Small intestine (tissue), 7 donors: ENCODE measurements at regions not wholly inside any gene's neighbourhood (a gene's known extent, or its start where the extent isn't known, plus 50 kb on each side); places are given as distances from the start of the nearest gene placed in this dataset.

Experiments used
- DNase-seq, 2 donors: peaks; one replicate each; pipeline versions ENCODE4 v3.0.0 to v3.0.0-alpha.2; 2013
- FAIRE-seq: peaks from 2 replicates; lab custom pipeline; 2012; peaks lifted over from hg19 to GRCh38; lab: Jason Lieb, UNC
- H3K27ac ChIP-seq, 3 donors: one replicate each; pipeline ENCODE4 v1.5.1; 2013; ENCODE audit warnings: low read length in 2 of 3, mild to moderate bottlenecking in 2 of 3, control low read depth in 1 of 3, inconsistent platforms in 1 of 3, low read depth in 1 of 3, moderate library complexity in 1 of 3
- H3K27me3 ChIP-seq, 3 donors: one replicate each; pipeline ENCODE4 v1.6.1; 2013; ENCODE audit warnings: low read length in 3 of 3, inconsistent platforms in 1 of 3; ENCODE audit not compliant: control insufficient read depth in 3 of 3, insufficient read depth in 3 of 3
- H3K36me3 ChIP-seq, 3 donors: one replicate each; pipeline ENCODE4 v1.6.1; 2013; ENCODE audit warnings: low read length in 3 of 3, inconsistent platforms in 1 of 3, low read depth in 1 of 3, mild to moderate bottlenecking in 1 of 3, moderate library complexity in 1 of 3; ENCODE audit not compliant: control insufficient read depth in 3 of 3, insufficient read depth in 2 of 3
- H3K4me1 ChIP-seq, 3 donors: one replicate each; pipeline ENCODE4 v1.6.1; 2013; ENCODE audit warnings: low read length in 2 of 3, inconsistent platforms in 1 of 3, low read depth in 1 of 3, mild to moderate bottlenecking in 1 of 3, moderate library complexity in 1 of 3; ENCODE audit not compliant: control insufficient read depth in 3 of 3, insufficient read depth in 2 of 3
- H3K4me3 ChIP-seq, 3 donors: one replicate each; pipeline ENCODE4 v1.5.1; 2013; ENCODE audit warnings: low read length in 3 of 3, control low read depth in 1 of 3, inconsistent platforms in 1 of 3, low read depth in 1 of 3, mild to moderate bottlenecking in 1 of 3, moderate library complexity in 1 of 3
- H3K9me3 ChIP-seq, 2 donors: one replicate each; pipeline ENCODE4 v1.6.1; 2013; ENCODE audit warnings: low read depth in 1 of 2, low read length in 1 of 2; ENCODE audit not compliant: control insufficient read depth in 2 of 2, insufficient read depth in 1 of 2
- WGBS, 3 donors: extraction: QIAGEN DNeasy Blood & Tissue Kit; methylation state at CpG; one replicate each; pipeline ENCODE4 v1.1.7; 2013; 5-methylcytosine and 5-hydroxymethylcytosine counted together
- donor health status: healthy with polysubstance abuse.
- donor health status: control.
- donor health status: control.
- donor health status: Bipolar disorder and iron deficiency.
- donor health status: healthy.

DNA sequence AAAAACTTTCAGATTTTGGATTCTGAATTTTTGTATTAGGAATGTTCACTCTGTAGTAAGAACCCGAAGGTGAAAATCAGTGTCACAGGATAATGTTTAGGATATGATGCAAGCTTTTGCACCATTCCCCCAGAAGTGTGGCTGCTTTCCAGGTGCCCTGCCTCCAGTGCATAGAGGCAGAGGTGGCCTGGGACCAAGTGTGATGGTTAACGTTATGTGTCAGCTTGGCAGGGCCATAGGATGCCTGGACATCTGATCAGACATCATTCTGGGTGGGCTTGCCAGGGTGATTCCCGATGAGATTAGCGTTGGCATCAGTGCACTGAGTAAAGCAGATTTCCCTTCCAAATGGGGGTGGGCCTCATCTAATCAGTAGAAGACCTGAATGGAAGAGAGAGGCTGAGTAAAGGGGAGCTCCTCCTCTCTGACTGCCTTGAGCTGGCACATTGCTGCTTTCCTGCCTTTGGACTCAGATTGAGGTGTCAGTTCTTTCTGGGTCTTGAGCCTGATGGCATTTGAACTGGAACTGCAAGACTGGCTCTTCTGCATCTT is 177.4 kb upstream of the HS6ST1 start:
- 87 to 91% (median 89%) methylated on average over 4 of the region's 4 CpGs for WGBS, 3 donors
- DNase-seq (no peak), FAIRE-seq (no peak)
- H3K4me3 ChIP-seq: no peak overlapping the region
- peaks cover 0 to 13% (median 0%) of the 10 kb centered on the region in 3 donors for H3K27me3 ChIP-seq
- peaks cover 0 to 8% of the 10 kb centered on the region in 2 donors for H3K9me3 ChIP-seq
- H3K27ac ChIP-seq: no peak overlapping the region
- peaks cover 0 to 8% (median 0%) of the 10 kb centered on the region in 3 donors for H3K4me1 ChIP-seq
- no peaks in the 10 kb centered on the region for H3K36me3 ChIP-seq

DNA sequence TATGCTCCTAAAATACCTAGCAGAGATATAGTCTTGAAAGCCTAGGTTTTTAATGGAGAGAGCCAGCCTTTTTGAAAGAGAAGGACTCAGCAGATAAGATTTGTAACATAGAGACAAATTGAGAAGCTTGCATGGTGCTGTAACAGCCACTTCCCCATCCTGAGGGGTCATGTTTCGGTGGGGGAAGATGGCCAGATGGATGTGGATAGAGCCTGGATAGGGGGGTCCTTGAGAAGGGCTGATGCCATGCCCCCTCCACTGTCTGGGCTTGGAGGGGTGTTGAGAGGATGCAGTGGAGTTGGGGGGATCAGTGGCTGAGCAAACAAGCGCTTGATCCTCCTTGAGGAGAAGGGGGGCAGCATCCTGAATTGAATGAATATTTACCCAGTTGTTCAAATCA is 178.0 kb upstream of the HS6ST1 start:
- FAIRE-seq (no peak), DNase-seq (no peak)
- Histone ChIP-seq H3K36me3 (no peaks in the 10 kb centered on the region), H3K27me3 (peaks cover 0 to 13% (median 0%) of the 10 kb centered on the region in 3 donors), H3K9me3 (peaks cover 0 to 8% of the 10 kb centered on the region in 2 donors), H3K4me3 (no peak overlapping the region), H3K27ac (no peak overlapping the region), H3K4me1 (peaks cover 0 to 8% (median 0%) of the 10 kb centered on the region in 3 donors)
- WGBS, 3 donors: 74 to 91% (median 86%) methylated on average over 2 of the region's 2 CpGs

DNA sequence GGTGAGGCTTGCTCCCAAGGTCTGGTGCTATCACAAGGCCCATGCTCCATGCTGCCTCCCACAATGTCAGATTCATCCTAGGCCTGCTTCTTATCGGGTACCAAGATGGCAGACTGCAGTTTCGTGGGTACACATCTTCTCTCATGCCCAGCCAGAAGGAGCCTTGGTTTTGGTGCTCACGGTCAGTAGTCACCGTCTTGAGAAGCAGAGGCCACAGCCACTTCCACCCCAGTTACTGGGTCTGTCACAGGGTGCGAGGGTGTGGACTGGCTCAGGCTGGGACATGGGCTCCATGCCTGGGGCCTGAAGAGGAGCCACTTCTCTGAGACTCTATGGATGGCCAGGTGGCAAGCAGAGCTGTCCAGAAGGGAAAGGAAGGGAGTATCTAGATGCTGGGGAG is 178.8 kb upstream of the HS6ST1 start:
- H3K27ac ChIP-seq: no peak overlapping the region
- FAIRE-seq (no peak), DNase-seq (no peak)
- peaks cover 0 to 8% (median 0%) of the 10 kb centered on the region in 3 donors for H3K4me1 ChIP-seq
- H3K36me3 ChIP-seq: no peaks in the 10 kb centered on the region
- H3K9me3 ChIP-seq: peaks cover 0 to 5% of the 10 kb centered on the region in 2 donors
- H3K4me3 ChIP-seq: no peak overlapping the region
- WGBS, 3 donors: 86 to 93% (median 92%) methylated on average over 5 of the region's 5 CpGs
- peaks cover 0 to 12% (median 0%) of the 10 kb centered on the region in 3 donors for H3K27me3 ChIP-seq

DNA sequence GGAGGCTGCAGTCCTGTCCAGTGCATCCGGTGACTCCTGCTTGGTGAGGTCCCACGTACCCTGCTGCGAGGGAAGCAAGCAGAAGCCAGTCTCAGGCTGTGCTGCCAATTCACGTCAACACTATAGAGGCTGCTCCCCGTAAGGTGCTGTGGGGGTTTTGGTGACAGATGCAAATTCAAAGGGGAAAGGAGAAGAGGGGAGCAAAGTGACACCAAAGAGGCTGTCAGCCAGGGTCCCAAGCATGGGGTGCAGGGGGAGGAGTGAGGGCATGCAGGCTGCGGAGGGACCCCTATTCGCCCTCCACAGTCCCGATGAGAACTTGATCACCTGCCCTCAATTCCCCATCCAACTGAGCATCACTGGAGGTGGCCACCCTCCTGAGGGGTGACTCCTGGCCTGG is 179.4 kb upstream of the HS6ST1 start:
- Histone ChIP-seq H3K27me3 (peaks cover 0 to 7% (median 0%) of the 10 kb centered on the region in 3 donors), H3K4me3 (no peak overlapping the region), H3K27ac (no peak overlapping the region), H3K36me3 (no peaks in the 10 kb centered on the region), H3K4me1 (peaks cover 0 to 8% (median 0%) of the 10 kb centered on the region in 3 donors), H3K9me3 (no peaks in the 10 kb centered on the region)
- FAIRE-seq (no peak), DNase-seq (no peak)
- WGBS, 3 donors: 94 to 95% (median 94%) methylated on average over 8 of the region's 8 CpGs

DNA sequence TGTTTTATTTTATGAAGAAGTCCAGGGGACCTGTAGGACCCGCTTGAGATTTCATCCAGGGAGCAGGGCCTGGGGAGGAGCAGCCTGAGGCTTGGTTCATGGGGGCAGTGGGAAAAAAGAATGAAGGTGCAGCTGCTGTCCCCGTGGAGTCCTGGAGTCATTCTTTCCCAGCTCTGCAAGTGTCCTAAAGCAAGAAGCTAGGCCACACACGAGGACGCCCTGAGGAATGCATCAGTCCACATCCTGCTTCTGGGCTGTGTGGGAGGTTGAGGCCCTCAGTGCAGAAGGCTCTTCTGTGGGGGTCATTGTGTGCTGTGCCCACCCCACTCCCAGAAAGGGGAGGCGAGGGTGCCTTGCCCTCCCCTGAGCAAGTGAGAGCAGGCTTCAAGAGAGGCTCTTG is 179.9 kb upstream of the HS6ST1 start:
- peaks cover 0 to 3% (median 0%) of the 10 kb centered on the region in 3 donors for H3K27me3 ChIP-seq
- WGBS, 3 donors: 68 to 94% (median 74%) methylated on average over 5 of the region's 5 CpGs
- H3K27ac ChIP-seq: no peak overlapping the region
- no peak overlapping the region for H3K4me3 ChIP-seq
- FAIRE-seq: no peak
- no peaks in the 10 kb centered on the region for H3K36me3 ChIP-seq
- no peaks in the 10 kb centered on the region for H3K9me3 ChIP-seq
- peaks cover 0 to 8% (median 0%) of the 10 kb centered on the region in 3 donors for H3K4me1 ChIP-seq
- DNase-seq: no peak

DNA sequence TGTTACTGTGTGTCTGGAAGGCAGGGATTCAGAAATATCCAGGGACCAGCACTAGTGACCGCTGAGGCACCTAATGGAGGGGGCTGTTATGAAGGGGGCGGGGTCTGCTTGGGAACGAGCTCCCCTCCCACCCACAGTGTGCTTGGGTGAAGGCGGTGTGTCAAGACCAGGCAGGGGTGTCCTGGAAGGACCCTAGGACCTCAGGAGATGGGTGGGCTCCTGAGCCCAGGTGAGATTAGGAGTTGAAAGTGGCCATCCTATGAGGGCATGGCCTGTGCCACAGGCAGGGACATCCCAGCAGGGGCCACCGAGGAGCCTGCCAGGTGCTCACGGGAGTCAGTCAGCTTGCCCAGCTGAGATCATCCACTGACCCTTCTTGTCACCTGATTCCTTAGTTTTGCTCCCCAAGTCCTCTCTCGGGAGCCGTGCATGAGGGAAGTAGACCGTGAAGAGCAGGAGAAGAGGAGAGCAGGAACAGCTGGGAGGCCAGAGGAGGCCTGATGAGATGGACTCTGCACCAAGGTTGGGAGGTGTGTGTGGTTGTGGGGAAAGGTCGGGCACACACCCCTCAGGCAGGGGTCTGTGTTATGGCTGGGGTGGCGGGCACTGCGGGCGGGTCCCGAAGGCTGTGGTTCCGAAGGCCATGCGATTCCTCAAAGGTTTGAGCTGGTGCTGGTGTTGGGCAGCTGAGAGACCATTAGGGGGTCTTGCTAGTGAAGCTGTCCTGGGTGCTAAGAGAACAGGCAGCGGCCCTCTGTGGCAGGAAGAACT is 180.9 kb upstream of the HS6ST1 start:
- DNase-seq (no peak), FAIRE-seq (no peak)
- 81 to 87% (median 82%) methylated on average over 17 of the region's 17 CpGs for WGBS, 3 donors
- Histone ChIP-seq H3K4me1 (peaks cover 0 to 5% (median 0%) of the 10 kb centered on the region in 3 donors), H3K9me3 (no peaks in the 10 kb centered on the region), H3K27me3 (no peaks in the 10 kb centered on the region), H3K27ac (no peak overlapping the region), H3K36me3 (no peaks in the 10 kb centered on the region), H3K4me3 (no peak overlapping the region)

DNA sequence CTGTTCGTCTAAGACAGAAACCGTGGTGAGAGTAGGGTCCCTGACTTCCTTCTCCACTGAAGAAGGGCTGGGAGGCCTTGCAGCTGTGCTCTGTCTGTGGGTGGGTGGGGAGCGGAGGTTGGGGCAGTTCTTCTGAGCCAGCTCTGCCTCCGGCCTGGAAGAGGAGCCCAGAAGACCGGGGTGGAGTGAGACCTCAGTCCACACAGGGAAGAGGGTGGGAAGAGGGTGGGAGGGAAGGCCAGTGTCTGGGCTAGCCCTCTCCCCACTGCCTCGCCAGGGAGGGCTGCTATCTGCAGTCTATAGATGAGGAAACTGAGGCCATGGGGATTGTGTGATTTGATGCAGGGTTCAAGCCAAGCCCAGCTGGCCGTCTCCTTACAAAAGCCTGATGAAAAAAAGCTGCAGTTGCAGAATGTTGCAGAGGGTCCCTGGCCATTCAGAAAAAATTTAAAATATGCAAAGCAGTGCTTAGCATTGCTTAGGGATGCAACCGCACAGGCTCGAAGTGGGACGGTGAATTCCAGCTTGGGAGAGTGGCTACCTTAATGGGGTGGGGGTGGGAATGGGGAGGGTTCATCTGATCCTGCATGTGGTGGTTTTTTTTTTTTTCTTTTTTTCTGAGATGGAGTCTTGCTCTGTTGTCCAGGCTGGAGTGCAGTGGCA is 181.6 kb upstream of the HS6ST1 start:
- no peaks in the 10 kb centered on the region for H3K36me3 ChIP-seq
- H3K27ac ChIP-seq: no peak overlapping the region
- FAIRE-seq (no peak), DNase-seq (no peak)
- H3K27me3 ChIP-seq: no peaks in the 10 kb centered on the region
- peaks cover 0 to 2% (median 0%) of the 10 kb centered on the region in 3 donors for H3K4me1 ChIP-seq
- no peak overlapping the region for H3K4me3 ChIP-seq
- 57 to 75% (median 64%) methylated on average over 10 of the region's 10 CpGs for WGBS, 3 donors
- H3K9me3 ChIP-seq: no peaks in the 10 kb centered on the region

DNA sequence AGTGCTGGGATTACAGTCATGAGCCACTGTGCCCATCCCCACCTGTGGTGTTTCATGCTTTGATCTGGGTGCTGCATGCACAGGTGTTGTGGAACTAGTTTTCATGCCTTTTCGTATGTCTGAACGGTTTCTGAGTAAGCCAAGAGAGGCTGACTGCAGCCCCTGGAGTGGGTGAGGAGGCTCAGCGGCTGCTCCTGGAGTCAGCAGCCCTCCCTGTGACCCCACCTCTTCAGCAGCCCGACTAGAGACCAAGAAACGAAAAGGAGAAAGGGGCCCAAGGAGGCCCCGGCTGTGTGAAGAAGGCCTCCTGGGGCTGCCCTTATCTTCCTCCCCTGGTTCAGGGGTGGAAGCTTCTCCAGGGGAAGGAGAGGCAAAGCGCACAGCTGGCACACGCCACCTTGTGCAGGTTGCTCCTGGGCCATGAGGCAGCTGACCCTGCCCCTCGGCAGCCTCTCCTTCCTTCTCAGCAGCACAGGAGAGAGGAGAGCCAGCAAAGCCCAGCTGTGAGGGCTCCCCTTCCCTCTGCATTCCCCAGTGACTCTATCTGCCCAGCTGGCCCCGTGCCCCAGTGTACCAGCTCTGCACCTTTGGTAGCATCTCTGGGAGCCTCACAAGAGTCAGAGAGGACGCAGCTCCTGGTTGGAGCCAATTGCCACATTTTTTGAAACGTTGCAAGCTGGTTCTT is 182.5 kb upstream of the HS6ST1 start:
- H3K4me3 ChIP-seq: no peak overlapping the region
- no peak for DNase-seq
- H3K4me1 ChIP-seq: peaks cover 0 to 2% (median 0%) of the 10 kb centered on the region in 3 donors
- WGBS, 3 donors: 71 to 78% (median 72%) methylated on average over 12 of the region's 12 CpGs
- H3K36me3 ChIP-seq: no peaks in the 10 kb centered on the region
- no peaks in the 10 kb centered on the region for H3K27me3 ChIP-seq
- no peaks in the 10 kb centered on the region for H3K9me3 ChIP-seq
- no peak overlapping the region for H3K27ac ChIP-seq
- no peak for FAIRE-seq
